GM12874 (cell line): ENCODE measurements at regions not wholly inside any gene's neighbourhood (a gene's known extent, or its start where the extent isn't known, plus 50 kb on each side); places are given as distances from the start of the nearest gene placed in this dataset.

Experiments
- CTCF ChIP-seq: IDR thresholded peaks from 2 replicates; pipeline ENCODE4 v1.5.1; 2011; ENCODE audit warnings: low read depth, mild to moderate bottlenecking, control low read depth, low read length, moderate library complexity; ENCODE audit not compliant: insufficient read depth

- no peak for TF ChIP-seq CTCF
Observed at GRCh38 chr1:29981586-29982239, 741.7 kb downstream of the MATN1 start.

- no peak for TF ChIP-seq CTCF
Observed at GRCh38 chr1:29977550-29977949, 741.2 kb downstream of the PTPRU start.

GRCh38 chr1:29975036-29975694, 738.8 kb downstream of the PTPRU start:
- no peak for TF ChIP-seq CTCF

- no peak for TF ChIP-seq CTCF
Observed at GRCh38 chr1:29974316-29974724, 738.0 kb downstream of the PTPRU start.

GRCh38 chr1:29973406-29973805, 737.1 kb downstream of the PTPRU start:
- no peak for TF ChIP-seq CTCF

- TF ChIP-seq CTCF: no peak
Observed at GRCh38 chr1:29972421-29973053, 736.2 kb downstream of the PTPRU start.

- no peak for TF ChIP-seq CTCF
Observed at GRCh38 chr1:29971703-29972102, 735.4 kb downstream of the PTPRU start.
